Neural progenitor cell (in vitro differentiated cells): ENCODE measurements at regions not wholly inside any gene's neighbourhood (a gene's known extent, or its start where the extent isn't known, plus 50 kb on each side); places are given as distances from the start of the nearest gene placed in this dataset.

Source experiments
- DNase-seq: peaks from one replicate; pipeline ENCODE4 v3.0.0-alpha.2; 2016; ENCODE audit warnings: low spot score
- H2AFZ ChIP-seq: fragments of 200-600 bp; sonication (generic); replicated peaks from 2 replicates; pipeline ENCODE4 v1.6.1; 2016; ENCODE audit warnings: antibody characterized with exemption
- H3F3A ChIP-seq: fragments of 200-600 bp; sonication (generic); 2 replicates; pipeline ENCODE4 v1.6.1; 2016; ENCODE audit warnings: antibody characterized with exemption, low read depth
- H3K27ac ChIP-seq: fragments of 200-600 bp; sonication (generic); 2 replicates; pipeline ENCODE4 v1.5.1; 2016; ENCODE audit warnings: mild to moderate bottlenecking
- H3K27me3 ChIP-seq: fragments of 200-600 bp; sonication (generic); 2 replicates; pipeline ENCODE4 v1.6.1; 2016; ENCODE audit warnings: mild to moderate bottlenecking, moderate library complexity
- H3K36me3 ChIP-seq: fragments of 200-600 bp; sonication (generic); 2 replicates; pipeline ENCODE4 v1.5.1; 2016
- H3K4me1 ChIP-seq: fragments of 200-600 bp; sonication (generic); 2 replicates; pipeline ENCODE4 v1.6.1; 2016; ENCODE audit warnings: mixed run types
- H3K4me2 ChIP-seq: fragments of 200-600 bp; sonication (generic); 2 replicates; pipeline ENCODE4 v1.6.1; 2016
- H3K4me3 ChIP-seq: fragments of 200-600 bp; sonication (generic); 2 replicates; pipeline ENCODE4 v1.5.1; 2016
- H3K79me2 ChIP-seq: fragments of 200-600 bp; sonication (generic); 2 replicates; pipeline ENCODE4 v1.6.1; 2016; ENCODE audit warnings: low read depth
- H3K9ac ChIP-seq: fragments of 200-600 bp; sonication (generic); 2 replicates; pipeline ENCODE4 v1.6.1; 2016
- H3K9me3 ChIP-seq: fragments of 200-600 bp; sonication (generic); 2 replicates; pipeline ENCODE4 v1.5.1; 2016; ENCODE audit warnings: low read depth
- H4K20me1 ChIP-seq: fragments of 200-600 bp; sonication (generic); 2 replicates; pipeline ENCODE4 v1.6.1; 2016; ENCODE audit warnings: low read depth
- H3K27ac Mint-ChIP-seq: 3 replicates; pipeline ENCODE4 v1.8.0; 2021; ENCODE audit warnings: mixed read lengths
- H3K27me3 Mint-ChIP-seq: 2 replicates; pipeline ENCODE4 v1.8.0; 2022; ENCODE audit warnings: low read depth, mild to moderate bottlenecking, inconsistent platforms, moderate library complexity, mixed read lengths; ENCODE audit not compliant: insufficient read depth
- H3K36me3 Mint-ChIP-seq: 3 replicates; pipeline ENCODE4 v1.8.0; 2021; ENCODE audit warnings: mixed read lengths
- H3K4me1 Mint-ChIP-seq: 3 replicates; pipeline ENCODE4 v1.8.0; 2021; ENCODE audit warnings: mixed read lengths
- H3K4me3 Mint-ChIP-seq: 3 replicates; pipeline ENCODE4 v1.8.0; 2021; ENCODE audit warnings: mild to moderate bottlenecking, moderate library complexity, mixed read lengths
- H3K9me3 Mint-ChIP-seq: 3 replicates; pipeline ENCODE4 v1.8.0; 2020; ENCODE audit warnings: mixed read lengths
- CTCF ChIP-seq: fragments of 200-600 bp; sonication (generic); IDR thresholded peaks from 2 replicates; pipeline ENCODE4 v1.5.1; 2017; ENCODE audit warnings: antibody characterized with exemption, mild to moderate bottlenecking
- EZH2 ChIP-seq: fragments of 200-600 bp; sonication (generic); IDR thresholded peaks from 2 replicates; pipeline ENCODE4 v1.6.1; 2017; ENCODE audit warnings: antibody characterized with exemption, mild to moderate bottlenecking, moderate library complexity
- EZH2phosphoT487 ChIP-seq: fragments of 200-600 bp; sonication (generic); IDR thresholded peaks from 2 replicates; pipeline ENCODE4 v1.6.1; 2017; ENCODE audit warnings: antibody characterized with exemption

- H3K4me1 ChIP-seq: peaks cover 5% of the 10 kb centered on the region
- Mint-ChIP-seq H3K36me3 (no peaks in the 10 kb centered on the region), H3K4me1 (peaks cover 4% of the 10 kb centered on the region), H3K27ac (no peak overlapping the region), H3K9me3 (peaks cover 8% of the 10 kb centered on the region), H3K4me3 (no peak overlapping the region), H3K27me3 (no peaks in the 10 kb centered on the region)
- H3K27me3 ChIP-seq: no peaks in the 10 kb centered on the region
- H3F3A ChIP-seq: no peaks in the 10 kb centered on the region
- TF ChIP-seq EZH2: no peak
- no peak for TF ChIP-seq CTCF
- H4K20me1 ChIP-seq: no peaks in the 10 kb centered on the region
- no peak overlapping the region for H3K4me3 ChIP-seq
- H3K79me2 ChIP-seq: peaks cover 4% of the 10 kb centered on the region
- no peaks in the 10 kb centered on the region for H3K9me3 ChIP-seq
- H3K27ac ChIP-seq: no peak overlapping the region
- H3K4me2 ChIP-seq: no peak overlapping the region
- H3K36me3 ChIP-seq: no peaks in the 10 kb centered on the region
- H2AFZ ChIP-seq: no peak overlapping the region
- DNase-seq: no peak
- H3K9ac ChIP-seq: no peak overlapping the region
Observed at GRCh38 chr7:34207810-34208209, 302.5 kb downstream of the BMPER start.

DNA sequence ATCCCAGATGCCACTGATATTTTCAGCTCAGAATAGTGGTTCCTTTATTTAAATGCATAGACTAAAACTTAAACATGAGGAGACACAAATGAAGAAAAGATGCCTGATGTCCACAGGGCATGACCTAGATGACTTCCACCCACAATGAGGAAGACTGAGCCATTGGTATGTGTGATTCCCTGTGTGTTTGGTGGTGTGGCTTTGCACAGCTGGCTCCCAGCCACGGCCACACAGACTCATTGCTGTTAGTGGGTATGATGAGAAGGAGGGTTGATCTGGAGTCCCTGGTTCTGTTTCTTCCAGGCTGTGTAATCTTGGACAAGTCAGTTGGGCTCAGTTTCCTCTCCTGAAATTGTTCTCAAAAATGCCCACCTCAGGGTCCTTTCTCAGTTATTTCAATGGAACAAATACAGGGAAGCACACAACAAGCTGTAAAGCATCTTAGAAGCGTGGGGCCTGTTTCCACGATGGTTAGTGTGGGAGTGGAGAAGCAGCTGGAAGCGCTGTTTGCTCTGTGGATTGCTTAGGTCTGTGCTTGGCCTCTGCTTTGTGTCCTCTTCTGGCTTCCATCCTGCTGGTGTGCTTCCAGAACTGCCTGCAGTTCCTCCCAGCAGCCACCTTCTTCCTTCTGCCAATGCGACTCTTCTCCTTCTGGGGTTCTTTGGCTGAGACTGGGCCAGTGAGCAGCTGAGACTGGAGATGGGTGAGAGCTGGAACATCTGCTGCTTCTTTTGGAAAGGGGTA, 303.7 kb downstream of the BMPER start:
- Histone ChIP-seq H3K4me1 (peaks cover 5% of the 10 kb centered on the region), H3F3A (no peaks in the 10 kb centered on the region), H3K27me3 (no peaks in the 10 kb centered on the region), H2AFZ (no peak overlapping the region), H3K4me3 (no peak overlapping the region), H4K20me1 (no peaks in the 10 kb centered on the region), H3K79me2 (peaks cover 4% of the 10 kb centered on the region), H3K4me2 (no peak overlapping the region), H3K9me3 (no peaks in the 10 kb centered on the region), H3K9ac (no peak overlapping the region), H3K36me3 (no peaks in the 10 kb centered on the region), H3K27ac (no peak overlapping the region)
- Mint-ChIP-seq H3K9me3 (peaks cover 8% of the 10 kb centered on the region), H3K4me1 (peaks cover 4% of the 10 kb centered on the region), H3K27me3 (no peaks in the 10 kb centered on the region), H3K4me3 (no peak overlapping the region), H3K36me3 (no peaks in the 10 kb centered on the region), H3K27ac (no peak overlapping the region)
- DNase-seq: no peak
- TF ChIP-seq CTCF (no peak), EZH2 (no peak), EZH2phosphoT487 (no peak)

GRCh38 chr7:34211018-34211417, 305.7 kb downstream of the BMPER start:
- Mint-ChIP-seq H3K27ac (no peak overlapping the region), H3K4me3 (no peak overlapping the region), H3K36me3 (no peaks in the 10 kb centered on the region), H3K4me1 (peaks cover 4% of the 10 kb centered on the region), H3K27me3 (no peaks in the 10 kb centered on the region), H3K9me3 (peaks cover 6% of the 10 kb centered on the region)
- no peaks in the 10 kb centered on the region for H3K27me3 ChIP-seq
- no peak for DNase-seq
- H2AFZ ChIP-seq: no peak overlapping the region
- TF ChIP-seq EZH2phosphoT487: no peak
- H3K4me3 ChIP-seq: no peak overlapping the region
- H3K79me2 ChIP-seq: peaks cover 4% of the 10 kb centered on the region
- no peak overlapping the region for H3K27ac ChIP-seq
- no peaks in the 10 kb centered on the region for H3F3A ChIP-seq
- peaks cover 5% of the 10 kb centered on the region for H3K4me1 ChIP-seq
- no peak overlapping the region for H3K9ac ChIP-seq
- no peak overlapping the region for H3K4me2 ChIP-seq
- no peaks in the 10 kb centered on the region for H3K36me3 ChIP-seq
- H4K20me1 ChIP-seq: no peaks in the 10 kb centered on the region
- H3K9me3 ChIP-seq: no peaks in the 10 kb centered on the region

GRCh38 chr7:34217972-34218371, 312.6 kb downstream of the BMPER start:
- no peak for TF ChIP-seq EZH2
- no peak for TF ChIP-seq CTCF
- TF ChIP-seq EZH2phosphoT487: no peak
- H2AFZ ChIP-seq: no peak overlapping the region
- H3K27me3 Mint-ChIP-seq: peaks cover 3% of the 10 kb centered on the region
- H3K36me3 ChIP-seq: no peaks in the 10 kb centered on the region
- H3K4me1 Mint-ChIP-seq: peaks cover 12% of the 10 kb centered on the region
- H4K20me1 ChIP-seq: no peaks in the 10 kb centered on the region
- no peaks in the 10 kb centered on the region for H3K9me3 ChIP-seq
- no peaks in the 10 kb centered on the region for H3K27me3 ChIP-seq
- no peak overlapping the region for H3K4me2 ChIP-seq
- H3K79me2 ChIP-seq: no peaks in the 10 kb centered on the region
- no peak for DNase-seq
- H3K27ac Mint-ChIP-seq: no peak overlapping the region
- H3K4me1 ChIP-seq: peaks cover 15% of the 10 kb centered on the region
- no peaks in the 10 kb centered on the region for H3K9me3 Mint-ChIP-seq
- no peak overlapping the region for H3K9ac ChIP-seq
- no peak overlapping the region for H3K27ac ChIP-seq
- no peak overlapping the region for H3K4me3 ChIP-seq
- peaks cover 7% of the 10 kb centered on the region for H3F3A ChIP-seq
- no peak overlapping the region for H3K4me3 Mint-ChIP-seq
- H3K36me3 Mint-ChIP-seq: no peaks in the 10 kb centered on the region
